HuH-7 (cell line): ENCODE measurements at regions not wholly inside any gene's neighbourhood (a gene's known extent, or its start where the extent isn't known, plus 50 kb on each side); places are given as distances from the start of the nearest gene placed in this dataset.

Experiments
- DNase-seq: peaks from one replicate; pipeline ENCODE4 v3.0.0; 2011; ENCODE audit warnings: low spot score

DNA sequence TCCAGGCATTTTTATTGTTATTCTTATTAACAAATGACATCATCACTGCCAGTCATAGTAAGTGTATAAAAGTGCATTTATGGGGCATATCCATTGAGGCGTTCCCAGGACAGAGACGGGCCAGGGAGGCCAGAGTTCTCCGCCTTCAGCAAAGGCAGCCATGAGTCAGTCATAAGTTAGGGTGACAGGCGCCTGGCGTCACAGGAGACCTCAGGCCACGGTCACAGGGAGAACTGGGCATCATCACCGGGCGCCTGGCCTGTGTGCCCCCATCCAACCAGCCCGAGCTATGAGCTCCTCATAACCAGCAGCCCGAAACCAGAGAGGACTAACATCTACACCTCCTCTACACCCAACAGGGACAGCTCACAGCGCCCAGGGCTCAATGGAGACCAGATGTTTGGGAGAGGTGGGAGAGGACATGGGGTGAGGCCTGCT is 259.2 kb downstream of the DLL1 start:
- no peak for DNase-seq

DNA sequence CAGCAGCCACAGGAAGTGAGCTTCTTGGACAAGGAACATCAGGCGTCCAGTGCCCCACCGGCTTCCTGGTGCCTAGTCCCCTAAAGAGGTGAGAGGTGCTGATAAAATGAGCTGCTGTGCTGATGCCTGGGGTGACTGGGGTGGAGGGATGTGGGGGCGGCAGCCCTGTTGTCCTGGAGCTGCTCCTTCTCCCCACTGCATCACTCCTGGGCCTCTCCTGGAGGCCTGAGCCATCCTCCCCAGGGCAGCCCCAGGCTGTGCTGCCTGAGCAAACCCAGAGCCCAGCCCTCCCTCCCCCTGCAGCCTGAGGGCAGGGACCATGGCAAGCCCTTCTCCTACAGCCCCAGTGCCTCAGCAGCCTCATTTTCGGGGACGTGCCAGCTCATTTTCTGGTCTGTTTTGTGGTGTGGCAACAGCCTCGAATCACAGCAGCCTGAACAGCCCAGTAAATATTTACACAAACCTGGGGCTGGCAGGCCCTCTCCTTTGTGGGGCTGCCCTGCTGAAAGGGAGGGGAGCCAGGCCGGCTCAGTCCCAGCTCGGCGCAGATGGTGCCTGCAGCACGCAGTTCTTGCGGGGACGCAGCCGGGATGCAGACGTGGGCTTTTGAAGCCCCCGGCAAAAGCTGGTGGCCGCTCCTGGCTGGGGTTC is 259.9 kb downstream of the DLL1 start:
- no peak for DNase-seq

DNA sequence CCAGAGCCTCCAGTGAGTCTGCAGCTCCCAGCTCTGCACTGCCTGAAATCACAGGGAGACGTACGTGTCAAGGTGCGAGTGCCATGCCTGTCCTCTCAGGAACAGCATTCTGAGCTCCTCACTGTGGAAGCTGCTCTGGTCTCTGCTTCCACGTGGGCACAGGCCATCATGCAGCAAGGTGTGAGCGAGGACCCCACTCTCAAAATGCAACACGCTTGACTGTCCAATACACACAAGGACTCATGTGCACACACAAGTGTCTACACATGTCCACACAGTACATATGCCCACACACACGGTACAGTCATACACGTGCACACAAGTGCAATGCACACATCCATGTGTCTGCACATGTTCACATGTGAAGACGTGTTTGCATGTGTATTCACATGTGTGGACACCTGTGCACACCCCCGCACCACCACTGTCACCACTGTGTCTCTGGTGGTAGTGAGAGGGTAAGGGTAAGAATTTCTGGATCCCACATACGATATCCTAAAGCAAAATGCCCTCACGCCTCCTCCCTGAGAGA is 260.5 kb downstream of the DLL1 start:
- DNase-seq: no peak

DNA sequence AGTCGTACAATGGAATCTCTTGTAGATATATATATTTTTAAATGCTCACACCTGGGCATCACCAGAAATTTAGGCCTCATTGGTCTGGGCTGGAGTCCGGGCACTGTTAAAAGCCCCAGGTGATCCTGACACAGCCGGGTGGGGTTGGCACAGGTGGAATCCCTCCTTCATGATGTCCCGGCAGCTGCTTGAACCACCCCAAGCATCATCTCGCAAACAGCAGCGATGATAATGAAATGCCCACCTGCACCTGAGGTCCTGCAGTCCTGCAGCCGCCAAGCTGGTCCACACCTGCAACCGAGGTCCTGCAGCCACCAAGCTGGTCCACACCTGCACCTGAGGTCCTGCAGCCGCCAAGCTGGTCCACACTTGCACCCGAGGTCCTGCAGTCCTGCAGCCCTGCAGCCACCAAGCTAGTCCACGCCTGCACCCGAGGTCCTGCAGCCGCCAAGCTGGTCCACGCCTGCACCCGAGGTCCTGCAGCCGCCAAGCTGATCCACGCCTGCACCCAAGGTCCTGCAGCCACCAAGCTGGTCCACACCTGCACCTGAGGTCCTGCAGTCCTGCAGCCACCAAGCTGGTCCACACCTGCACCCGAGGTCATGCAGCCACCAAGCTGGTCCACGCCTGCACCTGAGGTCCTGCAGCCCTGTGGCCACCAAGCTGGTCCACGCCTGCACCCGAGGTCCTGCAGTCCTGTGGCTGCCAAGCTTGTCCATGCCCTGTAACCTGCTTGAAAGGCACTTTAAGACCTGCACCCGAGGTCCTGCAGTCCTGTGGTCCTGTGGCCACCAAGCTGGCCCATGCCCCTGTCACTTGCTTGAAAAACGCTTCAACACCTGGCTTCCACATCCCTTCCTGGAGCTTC is 261.2 kb downstream of the DLL1 start:
- DNase-seq: no peak

DNA sequence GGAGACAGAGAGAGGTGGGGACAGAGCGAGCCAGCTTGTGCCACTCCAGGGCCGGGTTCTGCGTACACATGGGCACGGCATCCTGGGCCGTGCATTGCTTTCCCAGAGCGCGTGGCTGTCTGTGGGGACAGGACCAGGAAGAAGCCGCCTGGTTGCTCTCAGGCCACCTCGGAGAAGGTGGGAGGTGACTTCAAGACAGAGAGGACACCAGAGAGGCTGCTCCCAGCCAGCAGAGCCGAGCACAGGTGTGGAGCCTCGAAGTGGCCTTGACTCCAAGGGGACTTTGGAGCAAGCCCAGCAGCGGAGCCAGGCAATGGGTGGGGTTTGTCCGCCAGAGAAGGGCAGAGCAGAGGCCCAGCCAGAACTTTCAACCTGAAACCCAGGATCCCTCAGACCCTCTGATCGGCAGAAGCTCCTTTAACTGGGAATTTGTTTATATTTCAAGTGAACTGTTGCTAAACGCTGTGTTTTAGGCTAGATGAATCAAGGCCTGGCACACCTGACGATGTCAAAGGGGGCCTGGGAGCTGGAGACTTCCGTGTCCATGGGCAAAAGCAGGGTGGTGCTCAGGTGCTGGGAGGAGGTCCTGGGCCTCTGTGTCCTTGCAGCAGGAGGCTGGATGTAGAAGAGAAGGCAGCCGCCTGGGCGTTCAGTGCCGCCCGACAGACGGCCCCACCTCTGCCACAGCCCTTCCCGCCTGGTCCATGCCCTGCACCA is 262.1 kb downstream of the DLL1 start:
- DNase-seq: no peak

DNA sequence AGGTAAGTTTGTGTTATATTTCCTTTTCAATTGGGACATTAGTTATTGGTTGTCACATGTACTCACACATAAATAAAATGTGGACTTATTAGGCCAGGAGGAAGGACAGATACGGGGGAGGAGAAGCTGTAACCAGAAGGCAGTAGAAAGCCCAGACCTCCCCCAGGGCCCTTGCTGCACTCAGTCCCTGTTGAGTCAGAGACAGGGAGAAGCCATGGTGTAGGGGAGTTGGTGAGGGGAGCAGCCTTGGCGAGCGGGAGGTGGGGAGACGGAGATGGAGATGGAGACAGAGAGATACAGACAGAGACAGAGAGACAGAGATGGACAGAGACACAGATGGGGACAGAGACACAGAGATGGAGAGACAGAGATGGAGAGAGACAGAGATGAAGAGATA is 263.2 kb downstream of the DLL1 start:
- no peak for DNase-seq

DNA sequence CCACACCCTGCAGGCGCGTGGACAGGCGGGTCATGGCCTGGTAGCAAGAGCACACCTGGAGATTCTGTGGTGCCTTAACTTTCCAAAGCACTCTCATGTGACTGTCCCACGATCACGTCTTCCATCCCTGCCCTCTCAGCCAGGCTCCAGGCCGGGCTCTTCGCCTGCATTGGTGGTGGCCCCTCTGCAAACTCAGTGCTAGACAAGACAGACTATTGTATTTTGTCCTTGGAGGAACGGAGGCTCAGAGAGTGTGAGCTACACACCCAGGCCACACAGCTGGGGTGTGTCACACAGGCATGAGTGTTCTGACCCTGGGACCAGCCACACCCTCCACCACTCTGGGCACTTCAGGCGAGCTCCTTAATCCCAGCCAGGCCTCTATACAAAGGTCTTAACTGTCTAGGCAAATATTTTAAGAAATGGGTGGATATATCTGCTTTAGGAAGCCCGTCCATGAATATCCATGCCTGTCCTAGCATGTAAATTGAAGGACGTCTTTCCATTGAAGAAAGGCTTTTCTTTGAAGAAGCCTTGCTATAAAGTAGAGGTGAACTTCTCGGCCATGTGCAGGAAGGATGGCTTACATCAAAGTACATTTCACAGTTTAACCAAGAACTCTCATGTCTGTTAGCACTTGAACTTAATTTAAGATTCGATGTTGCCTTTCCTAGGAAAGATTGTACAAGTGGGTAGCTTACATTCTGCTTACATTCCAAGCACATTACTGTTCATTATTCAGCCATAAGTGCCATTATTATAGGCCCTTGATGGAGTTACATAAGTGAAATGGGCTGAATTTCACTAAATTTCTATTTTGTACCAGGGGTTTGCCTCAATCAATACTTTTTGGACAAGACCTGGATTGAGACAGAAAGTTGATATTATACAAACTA is 263.9 kb downstream of the DLL1 start:
- no peak for DNase-seq

DNA sequence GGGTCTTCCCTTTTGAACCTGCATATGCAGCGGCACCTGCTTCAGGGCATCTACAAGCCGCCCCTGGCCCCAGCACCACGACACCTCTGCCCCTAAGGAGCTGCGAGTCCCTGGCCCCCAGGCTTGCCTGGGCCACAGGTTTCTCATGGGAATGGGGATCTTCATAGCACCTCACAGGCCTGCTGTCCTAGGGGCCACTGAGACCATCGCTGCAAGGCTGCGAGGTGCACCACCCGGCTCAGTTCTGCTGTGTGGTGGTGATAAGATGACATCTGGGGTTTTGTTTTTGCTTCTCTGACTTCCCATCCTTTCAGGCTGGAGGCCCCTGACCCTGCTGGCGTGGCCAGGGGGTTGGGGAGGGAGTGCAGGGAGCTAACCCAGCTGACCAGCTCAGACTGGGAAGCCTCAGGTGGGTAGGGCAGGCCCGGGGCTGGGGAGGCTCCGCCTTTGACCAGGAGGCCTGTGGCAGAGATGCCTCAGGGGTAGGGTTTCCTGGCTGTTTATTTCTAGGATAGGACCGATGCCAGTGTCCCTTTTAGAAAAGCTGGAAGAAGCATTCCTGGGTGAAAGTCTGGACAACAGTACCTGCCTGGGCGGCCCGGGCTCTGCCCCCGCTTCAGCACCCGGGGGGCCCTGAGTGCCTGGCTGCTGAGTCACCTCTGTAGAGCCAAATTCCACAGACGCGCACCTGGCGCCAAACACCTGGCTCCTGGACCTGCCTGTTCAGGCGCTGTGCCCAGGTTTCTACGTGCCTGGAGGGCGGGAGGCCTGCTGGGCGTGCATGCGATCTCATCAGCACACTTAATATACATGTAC is 264.7 kb downstream of the DLL1 start:
- DNase-seq: no peak

DNA sequence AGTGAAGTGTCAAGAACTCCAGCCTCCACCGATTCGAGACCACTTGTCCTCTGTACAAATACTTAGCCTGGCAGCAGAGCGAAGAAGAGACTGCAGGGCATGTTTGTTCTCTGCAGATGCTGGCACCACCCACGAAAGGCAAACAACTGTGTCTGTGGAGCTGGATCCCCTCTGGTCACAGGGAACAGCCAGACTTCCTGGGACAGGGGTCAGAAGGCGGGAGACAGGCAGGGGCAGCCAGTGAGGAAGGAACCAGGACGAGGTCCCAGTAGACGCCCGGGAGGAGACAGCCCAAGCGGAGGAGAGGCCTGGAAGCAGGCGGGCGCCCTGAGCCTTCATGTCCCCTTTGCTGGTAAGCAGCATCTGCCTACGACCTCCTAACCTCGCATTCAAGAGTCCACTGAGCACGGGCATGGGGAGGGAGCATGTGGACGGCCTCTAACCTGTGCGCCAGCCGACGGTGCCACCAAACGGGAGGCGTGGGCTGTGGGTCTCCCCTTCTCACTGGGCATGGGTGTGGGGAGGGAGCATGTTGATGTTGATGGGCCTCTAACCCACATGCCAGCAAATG is 265.5 kb downstream of the DLL1 start:
- no peak for DNase-seq

DNA sequence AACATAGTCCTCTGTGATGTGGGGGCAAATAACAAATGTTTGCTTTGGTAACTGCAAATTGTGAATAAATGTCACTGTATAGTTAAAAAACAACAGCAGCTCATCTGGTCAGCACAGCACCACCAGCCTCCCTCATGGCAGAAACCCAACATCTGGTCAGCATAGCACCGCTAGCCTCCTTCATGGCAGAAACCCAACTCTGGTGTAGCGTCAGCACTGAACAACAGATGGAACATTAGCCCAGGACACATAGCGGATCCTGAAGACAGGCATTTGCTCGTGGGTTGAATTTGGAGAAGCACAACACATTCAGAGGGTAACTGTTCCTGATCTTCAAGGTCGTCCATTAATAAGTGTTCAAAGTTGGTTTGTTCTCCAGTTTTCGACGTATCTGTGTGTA is 265.9 kb downstream of the DLL1 start:
- no peak for DNase-seq

DNA sequence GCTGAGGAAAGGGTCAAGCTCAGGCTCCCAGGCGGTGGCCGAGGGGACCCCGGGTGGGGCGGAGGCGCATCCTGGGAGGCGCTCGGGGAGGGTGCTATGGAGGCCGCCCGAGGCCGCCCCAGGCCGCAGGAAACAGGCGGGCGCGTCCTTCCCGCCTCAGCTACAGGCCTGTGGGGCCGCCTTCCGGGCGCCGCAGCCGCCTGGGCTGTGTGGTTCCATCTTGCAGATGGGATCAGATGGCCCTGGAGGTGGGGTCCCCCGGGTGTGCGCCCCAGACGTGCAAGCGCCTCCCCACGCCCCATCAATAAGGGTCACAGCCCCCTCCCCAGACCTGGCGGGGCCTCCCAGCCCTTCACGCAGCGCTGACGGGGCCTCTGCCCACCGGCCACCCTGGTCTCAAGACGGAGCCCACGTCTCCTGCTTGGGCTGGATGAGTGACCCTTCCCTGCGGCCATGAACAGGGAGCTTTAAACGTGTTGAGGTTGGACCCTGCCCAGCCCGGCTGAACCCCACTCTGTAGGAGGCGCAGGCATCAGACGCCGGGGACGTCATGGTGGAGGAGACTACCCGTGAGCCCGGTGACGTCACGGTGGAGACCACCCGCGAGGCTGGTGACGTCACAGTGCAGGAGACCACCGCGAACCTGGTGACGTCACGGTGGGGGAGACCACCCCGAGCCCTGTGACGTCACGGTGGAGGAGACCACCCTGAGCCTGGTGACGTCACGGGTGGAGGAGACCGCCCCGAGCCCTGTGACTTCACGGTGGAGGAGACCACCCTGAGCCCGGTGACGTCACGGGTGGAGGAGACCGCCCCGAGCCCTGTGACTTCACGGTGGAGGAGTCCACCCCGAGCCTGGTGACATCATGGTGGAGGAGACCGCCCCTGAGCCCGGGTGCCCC is 267.0 kb downstream of the DLL1 start:
- no peak for DNase-seq

DNA sequence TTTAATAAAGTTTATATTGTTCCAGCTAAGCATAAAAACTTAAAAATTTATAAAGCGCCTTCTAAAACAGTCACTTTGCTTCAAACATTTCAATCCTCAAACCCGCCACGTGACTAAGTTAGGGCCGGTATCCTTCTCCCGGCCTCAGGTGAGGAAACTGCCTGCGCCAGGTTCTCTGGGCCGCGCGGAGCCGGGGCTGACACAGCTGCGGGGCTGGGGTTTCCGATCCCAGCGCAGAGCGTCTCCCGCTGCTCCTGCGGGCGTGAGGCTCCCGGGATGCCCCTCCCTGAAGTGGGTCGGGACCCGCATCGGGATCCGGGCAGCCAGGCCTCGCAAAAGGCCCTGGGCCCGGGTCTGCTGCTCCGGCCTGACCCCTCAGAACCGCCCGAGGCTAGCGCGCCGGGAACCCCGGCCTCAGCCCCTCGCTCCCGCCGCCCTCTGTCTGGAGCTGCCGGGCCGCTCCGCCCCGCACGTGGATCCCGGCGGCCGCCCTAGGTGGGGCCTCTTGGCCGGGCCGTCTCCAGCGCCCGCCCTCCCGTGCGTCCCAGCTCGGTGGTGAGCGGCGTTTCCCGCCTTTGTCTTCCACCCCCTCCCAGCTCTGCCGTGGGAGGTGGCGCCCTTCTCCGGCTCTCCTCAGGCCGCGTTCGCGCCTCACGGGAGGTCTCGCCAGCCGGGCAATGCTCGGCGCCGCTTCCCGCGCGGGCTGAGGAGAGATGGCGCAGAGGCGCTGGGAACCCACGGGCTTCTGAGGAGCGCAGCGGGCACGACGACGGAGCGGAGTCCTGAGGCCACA is 267.9 kb downstream of the DLL1 start:
- DNase-seq: no peak

DNA sequence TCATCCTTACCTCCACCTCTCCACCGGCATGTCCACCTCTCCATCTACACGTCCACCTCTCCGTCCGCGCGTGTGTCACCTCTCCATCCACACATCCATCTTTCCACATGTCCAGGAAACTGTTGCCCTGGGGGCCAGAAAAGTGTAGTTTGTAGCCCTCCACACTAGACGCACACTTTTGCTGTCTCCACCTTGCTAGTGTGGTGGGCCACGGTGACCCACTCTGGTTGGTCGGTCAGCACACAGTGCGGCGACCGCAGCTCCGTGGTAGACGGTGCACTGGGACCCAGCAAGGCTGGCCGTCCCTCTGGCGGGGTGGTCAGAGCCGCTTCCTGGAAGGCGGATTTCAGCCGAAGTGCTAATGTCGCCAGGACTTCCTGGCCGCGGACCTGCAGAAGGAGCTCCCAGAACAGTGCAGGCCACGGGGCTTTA is 268.6 kb downstream of the DLL1 start:
- no peak for DNase-seq

DNA sequence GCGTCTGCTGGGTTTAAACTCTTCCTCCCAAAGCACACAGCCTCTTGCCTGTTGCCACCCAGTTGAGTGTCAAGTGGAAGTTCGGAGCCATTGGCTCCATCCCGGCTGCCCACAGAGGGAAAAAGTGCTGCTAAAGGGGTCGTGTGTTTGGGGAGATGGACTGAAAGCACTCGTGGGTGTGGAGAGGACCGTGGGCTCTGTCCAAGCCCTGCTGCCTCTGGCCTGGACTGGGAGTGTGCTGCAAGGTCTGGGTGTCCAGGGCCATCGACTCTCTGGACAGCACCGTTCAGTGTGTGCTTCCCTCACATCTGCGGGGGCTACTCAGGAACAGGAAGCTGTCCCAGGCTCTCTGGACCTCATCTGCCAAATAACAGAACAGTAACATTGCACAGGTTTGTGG is 269.3 kb downstream of the DLL1 start:
- DNase-seq: no peak

DNA sequence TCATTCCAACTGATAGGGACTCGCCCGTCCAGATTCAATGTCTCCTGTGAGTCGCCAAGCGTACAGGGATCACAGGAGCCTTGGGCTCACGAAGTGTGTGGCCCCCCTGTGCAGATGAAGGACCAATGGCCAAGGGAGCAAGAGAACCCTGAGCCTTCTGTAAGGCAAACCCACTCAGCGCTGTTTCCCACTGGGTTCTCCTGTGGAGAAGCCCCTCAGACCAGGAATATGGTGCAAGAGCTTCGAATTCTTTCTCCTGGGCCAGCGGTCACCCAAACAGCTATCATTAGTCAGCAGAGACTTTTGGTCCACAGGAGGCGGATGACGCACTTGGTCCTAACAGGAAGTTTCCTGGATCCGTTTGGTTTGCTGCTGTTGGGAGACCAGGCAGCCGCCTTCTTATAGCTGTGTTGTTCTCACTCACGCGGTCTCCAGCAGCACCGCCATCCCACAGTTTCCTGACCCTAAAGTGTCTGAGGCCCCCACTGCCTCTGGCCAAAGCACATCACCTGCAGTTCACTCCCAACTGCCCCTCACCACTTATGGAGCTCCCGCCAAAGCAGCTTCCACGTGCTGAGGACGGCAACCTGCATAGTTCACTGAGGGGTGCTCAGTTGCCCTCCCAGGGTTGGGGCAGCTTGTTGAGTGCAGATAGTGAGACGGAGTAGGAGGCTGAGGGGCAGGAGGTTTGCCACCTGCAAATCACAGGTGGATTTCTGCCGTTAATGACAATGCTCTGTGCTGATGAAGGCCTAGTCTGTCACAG is 268.6 kb downstream of the ERMARD start:
- no peak for DNase-seq

DNA sequence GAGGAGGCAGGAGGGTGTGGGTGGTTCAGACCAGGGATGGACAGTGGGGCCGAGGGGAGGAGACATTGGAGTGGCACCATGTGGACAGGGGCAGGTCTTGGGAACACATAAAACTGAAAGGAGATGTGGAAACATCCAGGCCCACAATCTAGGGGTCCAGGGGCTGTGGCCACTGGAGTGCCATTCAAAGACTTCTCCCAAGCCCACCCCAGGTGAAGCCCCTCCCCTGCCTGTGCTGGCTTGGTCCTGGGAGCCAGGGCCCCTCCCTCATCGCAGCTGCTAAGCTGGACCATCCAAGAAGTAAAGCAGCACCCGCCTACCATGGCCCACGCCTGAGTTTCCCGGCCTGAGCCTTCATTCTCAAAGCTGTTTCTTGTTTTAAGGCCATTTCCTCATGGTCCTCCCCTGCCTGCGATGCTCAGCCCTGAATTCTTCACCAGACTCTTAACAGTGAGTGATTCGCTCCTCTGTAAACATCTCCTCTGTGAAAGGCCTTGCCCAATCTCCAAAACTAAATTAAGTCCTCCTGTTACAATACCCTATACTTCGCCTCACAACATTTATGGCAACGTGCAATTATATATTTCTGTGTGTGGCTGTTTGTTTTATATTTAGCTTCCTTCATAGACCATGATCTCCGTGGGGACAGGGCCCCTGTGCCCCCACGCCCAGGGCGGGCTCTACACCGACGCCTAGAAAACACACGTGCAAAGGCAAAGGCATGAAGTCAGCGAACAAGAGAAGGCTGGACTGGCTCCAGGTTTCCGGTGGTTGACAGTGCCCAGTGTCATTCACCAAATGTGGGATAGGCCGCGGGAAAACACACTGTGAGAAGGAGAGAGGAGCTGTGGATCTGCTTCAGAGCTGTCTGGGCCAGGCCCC is 267.8 kb downstream of the ERMARD start:
- no peak for DNase-seq
